ENCODE measurements at regions not wholly inside any gene's neighbourhood (a gene's known extent, or its start where the extent isn't known, plus 50 kb on each side); places are given as distances from the start of the nearest gene placed in this dataset.

DNA sequence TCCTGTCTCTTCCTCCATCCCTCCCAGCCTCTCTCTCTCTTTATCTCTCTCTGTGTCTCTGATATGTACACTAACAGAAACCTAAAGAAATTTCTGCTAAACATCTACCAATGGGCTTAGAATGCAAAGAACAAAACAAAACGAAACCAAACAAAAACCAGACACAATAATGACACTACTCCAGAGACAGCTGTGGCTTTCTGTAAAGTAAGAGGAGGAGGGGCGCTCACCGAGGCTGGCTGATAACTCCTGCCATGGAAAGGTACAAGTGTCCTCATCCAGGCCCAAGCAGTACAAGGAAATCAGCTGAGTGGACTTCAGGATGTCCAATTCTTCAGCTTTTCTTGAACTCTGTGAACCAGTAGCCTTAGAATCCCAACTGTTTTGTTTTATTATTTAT, 70.4 kb upstream of the FZD8 start:
- TF ChIP-seq CTCF (IDR thresholded peaks at IDR 0.05) (no peak), POLR2A (IDR thresholded peaks at IDR 0.05) (no peak)
